Stomach (tissue), 4 donors: ENCODE measurements at regions not wholly inside any gene's neighbourhood (a gene's known extent, or its start where the extent isn't known, plus 50 kb on each side); places are given as distances from the start of the nearest gene placed in this dataset.

Experiments
- EP300 ChIP-seq: sonication (generic); formaldehyde crosslinking; IDR thresholded peaks from one replicate; pipeline ENCODE4 v1.6.1; 2017; ENCODE audit warnings: antibody characterized with exemption
- POLR2A ChIP-seq, 4 donors: fragments of 450-650 bp; IDR thresholded peaks; one replicate each; pipeline ENCODE4 v1.6.1; 2016; ENCODE audit warnings: antibody characterized with exemption in 4 of 4, control low read depth in 2 of 4, mild to moderate bottlenecking in 1 of 4, moderate library complexity in 1 of 4
- POLR2AphosphoS5 ChIP-seq, 3 donors: sonication (generic); formaldehyde crosslinking; IDR thresholded peaks; one replicate each; pipeline ENCODE4 v1.6.1; 2016; ENCODE audit warnings: antibody characterized with exemption in 3 of 3
- TF ChIP-seq, protein P1 (sequence below), 7 experiments: fragments of 450-650 bp in 4 of 7; fragments of 200-600 bp in 3 of 7; sonication (generic) in 3 of 7; IDR thresholded peaks; one replicate each; pipeline ENCODE4 v1.5.1; 2016 to 2019; ENCODE audit warnings: antibody characterized with exemption in 7 of 7, control low read depth in 2 of 7, mild to moderate bottlenecking in 1 of 7

DNA sequence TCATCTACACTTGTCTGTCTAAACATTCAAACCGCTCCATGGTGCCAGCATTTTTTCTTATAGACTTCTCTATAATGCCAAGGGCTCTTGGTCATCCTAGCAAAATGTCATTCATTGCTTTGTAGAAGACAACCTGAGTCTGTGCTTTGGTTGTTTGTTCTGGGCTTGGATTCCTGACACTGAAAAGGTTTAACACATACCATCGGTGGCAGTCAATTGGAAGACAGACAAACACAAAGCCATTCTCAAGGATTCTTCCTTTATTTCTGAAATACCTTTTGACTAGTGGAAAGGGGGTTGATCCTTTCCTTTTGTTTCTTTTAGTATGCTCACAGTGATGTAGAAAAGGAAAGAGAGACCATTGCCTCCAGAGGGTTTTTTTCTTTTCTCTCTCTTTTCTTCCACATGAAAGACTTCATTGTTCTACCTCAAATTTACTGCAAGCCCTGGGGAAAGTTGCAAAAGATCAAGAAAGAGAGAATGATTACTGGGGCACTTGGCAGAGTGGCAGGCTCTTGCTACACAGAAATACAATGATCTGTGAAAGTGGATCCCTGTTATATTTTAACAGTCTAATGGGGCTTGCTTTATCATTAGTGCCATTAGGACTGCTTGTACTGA, 66.4 kb upstream of the TMC1 start:
- TF ChIP-seq, protein P1, sequence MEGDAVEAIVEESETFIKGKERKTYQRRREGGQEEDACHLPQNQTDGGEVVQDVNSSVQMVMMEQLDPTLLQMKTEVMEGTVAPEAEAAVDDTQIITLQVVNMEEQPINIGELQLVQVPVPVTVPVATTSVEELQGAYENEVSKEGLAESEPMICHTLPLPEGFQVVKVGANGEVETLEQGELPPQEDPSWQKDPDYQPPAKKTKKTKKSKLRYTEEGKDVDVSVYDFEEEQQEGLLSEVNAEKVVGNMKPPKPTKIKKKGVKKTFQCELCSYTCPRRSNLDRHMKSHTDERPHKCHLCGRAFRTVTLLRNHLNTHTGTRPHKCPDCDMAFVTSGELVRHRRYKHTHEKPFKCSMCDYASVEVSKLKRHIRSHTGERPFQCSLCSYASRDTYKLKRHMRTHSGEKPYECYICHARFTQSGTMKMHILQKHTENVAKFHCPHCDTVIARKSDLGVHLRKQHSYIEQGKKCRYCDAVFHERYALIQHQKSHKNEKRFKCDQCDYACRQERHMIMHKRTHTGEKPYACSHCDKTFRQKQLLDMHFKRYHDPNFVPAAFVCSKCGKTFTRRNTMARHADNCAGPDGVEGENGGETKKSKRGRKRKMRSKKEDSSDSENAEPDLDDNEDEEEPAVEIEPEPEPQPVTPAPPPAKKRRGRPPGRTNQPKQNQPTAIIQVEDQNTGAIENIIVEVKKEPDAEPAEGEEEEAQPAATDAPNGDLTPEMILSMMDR (IDR thresholded peaks at IDR 0.05): no peak
- TF ChIP-seq POLR2AphosphoS5 (IDR thresholded peaks at IDR 0.05) (no peak), POLR2A (IDR thresholded peaks at IDR 0.05) (no peak), EP300 (no peak)
